ENCODE measurements at regions not wholly inside any gene's neighbourhood (a gene's known extent, or its start where the extent isn't known, plus 50 kb on each side); places are given as distances from the start of the nearest gene placed in this dataset.
"Not testable (repeated sequence)": the region's sequence is repeated elsewhere in the genome, so short reads cannot be mapped to it uniquely, and the experiment has no call there.

DNA sequence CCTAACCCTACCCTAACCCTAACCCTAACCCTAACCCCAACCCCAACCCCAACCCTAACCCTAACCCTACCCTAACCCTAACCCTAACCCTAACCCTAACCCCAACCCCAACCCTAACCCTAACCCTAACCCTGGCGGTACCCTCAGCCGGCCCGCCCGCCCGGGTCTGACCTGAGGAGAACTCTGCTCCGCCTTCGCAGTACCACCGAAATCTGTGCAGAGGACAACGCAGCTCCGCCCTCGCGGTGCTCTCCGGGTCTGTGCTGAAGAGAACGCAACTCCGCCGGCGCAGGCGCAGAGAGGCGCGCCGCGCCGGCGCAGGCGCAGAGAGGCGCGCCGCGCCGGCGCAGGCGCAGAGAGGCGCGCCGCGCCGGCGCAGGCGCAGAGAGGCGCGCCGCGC is 56.1 kb upstream of the IQSEC3 start:
- H3K27ac ChIP-seq, result not testable (repeated sequence)

DNA sequence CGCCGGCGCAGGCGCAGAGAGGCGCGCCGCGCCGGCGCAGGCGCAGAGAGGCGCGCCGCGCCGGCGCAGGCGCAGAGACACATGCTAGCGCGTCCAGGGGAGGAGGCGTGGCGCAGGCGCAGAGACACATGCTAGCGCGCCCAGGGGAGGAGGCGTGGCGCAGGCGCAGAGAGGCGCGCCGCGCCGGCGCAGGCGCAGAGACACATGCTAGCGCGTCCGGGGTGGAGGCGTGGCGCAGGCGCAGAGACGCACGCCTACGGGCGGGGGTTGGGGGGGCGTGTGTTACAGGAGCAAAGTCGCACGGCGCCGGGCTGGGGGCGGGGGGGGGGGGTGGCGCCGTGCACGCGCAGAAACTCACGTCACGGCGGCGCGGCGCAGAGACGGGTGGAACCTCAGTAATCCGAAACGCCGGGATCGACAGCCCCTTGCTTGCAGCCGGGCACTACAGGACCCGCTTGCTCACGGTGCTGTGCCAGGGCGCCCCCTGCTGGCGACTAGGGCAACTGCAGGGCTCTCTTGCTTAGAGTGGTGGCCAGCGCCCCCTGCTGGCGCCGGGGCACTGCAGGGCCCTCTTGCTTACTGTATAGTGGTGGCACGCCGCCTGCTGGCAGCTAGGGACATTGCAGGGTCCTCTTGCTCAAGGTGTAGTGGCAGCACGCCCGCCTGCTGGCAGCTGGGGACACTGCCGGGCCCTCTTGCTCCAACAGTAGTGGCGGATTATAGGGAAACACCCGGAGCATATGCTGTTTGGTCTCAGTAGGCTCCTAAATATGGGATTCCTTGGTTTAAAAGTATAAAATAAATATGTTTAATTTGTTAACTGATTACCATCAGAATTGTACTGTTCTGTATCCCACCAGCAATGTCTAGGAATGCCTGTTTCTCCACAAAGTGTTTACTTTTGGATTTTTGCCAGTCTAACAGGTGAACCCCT is 55.4 kb upstream of the IQSEC3 start:
- TF ChIP-seq, protein P1, sequence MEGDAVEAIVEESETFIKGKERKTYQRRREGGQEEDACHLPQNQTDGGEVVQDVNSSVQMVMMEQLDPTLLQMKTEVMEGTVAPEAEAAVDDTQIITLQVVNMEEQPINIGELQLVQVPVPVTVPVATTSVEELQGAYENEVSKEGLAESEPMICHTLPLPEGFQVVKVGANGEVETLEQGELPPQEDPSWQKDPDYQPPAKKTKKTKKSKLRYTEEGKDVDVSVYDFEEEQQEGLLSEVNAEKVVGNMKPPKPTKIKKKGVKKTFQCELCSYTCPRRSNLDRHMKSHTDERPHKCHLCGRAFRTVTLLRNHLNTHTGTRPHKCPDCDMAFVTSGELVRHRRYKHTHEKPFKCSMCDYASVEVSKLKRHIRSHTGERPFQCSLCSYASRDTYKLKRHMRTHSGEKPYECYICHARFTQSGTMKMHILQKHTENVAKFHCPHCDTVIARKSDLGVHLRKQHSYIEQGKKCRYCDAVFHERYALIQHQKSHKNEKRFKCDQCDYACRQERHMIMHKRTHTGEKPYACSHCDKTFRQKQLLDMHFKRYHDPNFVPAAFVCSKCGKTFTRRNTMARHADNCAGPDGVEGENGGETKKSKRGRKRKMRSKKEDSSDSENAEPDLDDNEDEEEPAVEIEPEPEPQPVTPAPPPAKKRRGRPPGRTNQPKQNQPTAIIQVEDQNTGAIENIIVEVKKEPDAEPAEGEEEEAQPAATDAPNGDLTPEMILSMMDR (conservative IDR thresholded peaks at IDR 0.05), result peak; percentile 4; the same call in 1 of the 2 replicates
- H3K27ac ChIP-seq, result not testable (repeated sequence)

DNA sequence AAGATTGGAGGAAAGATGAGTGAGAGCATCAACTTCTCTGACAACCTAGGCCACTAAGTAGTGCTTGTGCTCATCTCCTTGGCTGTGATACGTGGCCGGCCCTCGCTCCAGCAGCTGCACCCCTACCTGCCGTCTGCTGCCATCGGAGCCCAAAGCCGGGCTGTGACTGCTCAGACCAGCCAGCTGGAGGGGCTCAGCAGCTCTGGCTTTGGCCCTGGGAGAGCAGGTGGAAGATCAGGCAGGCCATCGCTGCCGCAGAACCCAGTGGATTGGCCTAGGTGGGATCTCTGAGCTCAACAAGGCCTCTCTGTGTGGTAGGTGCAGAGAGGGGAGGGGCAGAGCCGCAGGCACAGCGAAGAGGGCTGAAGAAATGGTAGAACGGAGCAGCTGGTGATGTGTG is 54.3 kb upstream of the IQSEC3 start:
- not testable (repeated sequence) for H3K27ac ChIP-seq

DNA sequence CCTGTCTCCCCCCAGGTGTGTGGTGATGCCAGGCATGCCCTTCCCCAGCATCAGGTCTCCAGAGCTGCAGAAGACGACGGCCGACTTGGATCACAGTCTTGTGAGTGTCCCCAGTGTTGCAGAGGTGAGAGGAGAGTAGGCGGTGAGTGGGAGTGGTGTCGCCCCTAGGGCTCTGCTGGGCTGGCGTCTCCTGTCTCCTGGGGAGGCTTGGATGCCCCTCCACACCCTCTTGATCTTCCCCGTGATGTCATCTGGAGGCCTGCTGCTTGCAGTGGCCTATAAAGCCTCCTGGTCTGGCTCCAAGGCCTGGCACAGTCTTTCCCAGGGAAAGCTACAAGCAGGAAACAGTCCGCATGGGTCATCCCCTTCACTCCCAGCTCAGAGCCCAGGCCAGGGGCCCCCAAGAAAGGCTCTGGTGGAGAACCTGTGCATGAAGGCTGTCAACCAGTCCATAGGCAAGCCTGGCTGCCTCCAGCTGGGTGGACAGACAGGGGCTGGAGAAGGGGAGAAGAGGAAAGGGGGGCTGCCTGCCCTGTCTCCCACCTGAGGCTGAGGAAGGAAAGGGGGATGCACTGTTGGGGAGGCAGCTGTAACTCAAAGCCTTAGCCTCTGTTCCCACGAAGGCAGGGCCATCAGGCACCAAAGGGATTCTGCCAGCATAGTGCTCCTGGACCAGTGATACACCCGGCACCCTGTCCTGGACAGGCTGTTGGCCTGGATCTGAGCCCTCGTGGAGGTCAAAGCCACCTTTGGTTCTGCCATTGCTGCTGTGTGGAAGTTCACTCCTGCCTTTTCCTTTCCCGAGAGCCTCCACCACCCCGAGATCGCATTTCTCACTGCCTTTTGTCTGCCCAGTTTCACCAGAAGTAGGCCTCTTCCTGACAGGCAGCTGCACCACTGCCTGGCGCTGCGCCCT is 53.6 kb upstream of the IQSEC3 start:
- H3K27ac ChIP-seq, result peak overlapping the region; percentile 21; the same call in 1 of the 2 replicates

GRCh38 chr12:13841-14240 is 52.7 kb upstream of the IQSEC3 start:
- H3K27ac ChIP-seq, result not testable (repeated sequence)

DNA sequence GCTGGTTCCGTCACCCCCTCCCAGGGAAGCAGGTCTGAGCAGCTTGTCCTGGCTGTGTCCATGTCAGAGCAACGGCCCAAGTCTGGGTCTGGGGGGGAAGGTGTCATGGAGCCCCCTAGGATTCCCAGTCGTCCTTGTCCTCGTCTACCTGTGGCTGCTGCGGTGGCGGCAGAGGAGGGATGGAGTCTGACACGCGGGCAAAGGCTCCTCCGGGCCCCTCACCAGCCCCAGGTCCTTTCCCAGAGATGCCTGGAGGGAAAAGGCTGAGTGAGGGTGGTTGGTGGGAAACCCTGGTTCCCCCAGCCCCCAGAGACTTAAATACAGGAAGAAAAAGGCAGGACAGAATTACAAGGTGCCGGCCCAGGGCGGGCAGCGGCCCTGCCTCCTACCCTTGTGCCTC is 51.9 kb upstream of the IQSEC3 start:
- not testable (repeated sequence) for H3K27ac ChIP-seq

- H3K27ac ChIP-seq, result not testable (repeated sequence)
These were observed 51.2 kb upstream of the IQSEC3 start for GRCh38 chr12:15381-15780.

- H3K27ac ChIP-seq, result not testable (repeated sequence)
These were observed 50.5 kb upstream of the IQSEC3 start for GRCh38 chr12:16019-16418.

GRCh38 chr12:16541-16940 is 50.0 kb upstream of the IQSEC3 start:
- H3K27ac ChIP-seq, result not testable (repeated sequence)

Data from VCaP (cell line).